NCI-H446 treated with DMSO at 0.1 percent for 48 hours (cell line): ENCODE measurements at regions not wholly inside any gene's neighbourhood (a gene's known extent, or its start where the extent isn't known, plus 50 kb on each side); places are given as distances from the start of the nearest gene placed in this dataset.
A peak's percentile ranks its signal among the peaks of the same experiment; 100 is the strongest.

Source experiments
- DNase-seq: peaks from one replicate; lab custom pipeline; 2025; lab: John Stamatoyannopoulos, UW

- no peak for DNase-seq
Measured at GRCh38 chr2:67339234-67339885, 57.8 kb upstream of the ETAA1 start.

- DNase-seq: peak; percentile 33
Measured at GRCh38 chr2:67340133-67341011, 56.8 kb upstream of the ETAA1 start.

- DNase-seq: no peak
Measured at GRCh38 chr2:67341012-67341318, 56.2 kb upstream of the ETAA1 start.

DNA sequence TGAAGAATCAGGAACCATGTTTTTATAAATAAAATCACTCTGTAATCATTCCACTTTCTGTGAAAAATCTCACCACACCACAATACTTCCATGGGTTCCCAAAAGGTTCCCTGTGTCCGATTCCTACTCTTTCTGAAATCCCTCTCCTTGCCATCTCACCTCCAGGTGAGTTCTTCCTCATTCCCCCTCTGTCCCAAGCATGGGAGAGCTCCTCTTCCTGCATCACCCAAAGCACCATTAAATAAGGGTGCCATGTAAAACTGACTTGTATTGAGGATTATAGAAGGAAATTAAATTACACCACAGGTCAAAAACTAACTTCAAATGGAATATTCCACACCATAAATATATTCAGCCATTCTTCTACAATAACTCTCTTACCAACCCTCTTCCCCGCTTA is 55.8 kb upstream of the ETAA1 start:
- no peak for DNase-seq

GRCh38 chr2:67342394-67342793 is 54.7 kb upstream of the ETAA1 start:
- DNase-seq: no peak

- DNase-seq: no peak
Measured at GRCh38 chr2:67346718-67347407, 50.3 kb upstream of the ETAA1 start.
